ENCODE measurements at regions not wholly inside any gene's neighbourhood (a gene's known extent, or its start where the extent isn't known, plus 50 kb on each side); places are given as distances from the start of the nearest gene placed in this dataset.

- no peak for TF ChIP-seq ZFP30 (CRISPR knock-in tag; IDR thresholded peaks at IDR 0.05)
- TF ChIP-seq PPARA (CRISPR knock-in tag; IDR thresholded peaks at IDR 0.05; ENCODE audit: borderline replicate concordance) = no peak
- TF ChIP-seq TCF4 (CRISPR knock-in tag; IDR thresholded peaks at IDR 0.05; ENCODE audit: borderline replicate concordance) = no peak
- no peak for TF ChIP-seq PATZ1 (CRISPR knock-in tag; IDR thresholded peaks at IDR 0.05; ENCODE audit: borderline replicate concordance)
- TF ChIP-seq CREB5 (CRISPR knock-in tag; IDR thresholded peaks at IDR 0.05; ENCODE audit: low read depth) = no peak
- no peak for TF ChIP-seq TOX (CRISPR knock-in tag; IDR thresholded peaks at IDR 0.05; ENCODE audit: borderline replicate concordance)
- no peak for TF ChIP-seq SNAI2 (CRISPR knock-in tag; IDR thresholded peaks at IDR 0.05)
- TF ChIP-seq ZNF565 (CRISPR knock-in tag; conservative IDR thresholded peaks at IDR 0.05; ENCODE audit: low read depth) = no peak
- TF ChIP-seq ZNF8 (CRISPR knock-in tag; IDR thresholded peaks at IDR 0.05) = no peak
- no peak for TF ChIP-seq ESRRG (CRISPR knock-in tag; IDR thresholded peaks at IDR 0.05)
- TF ChIP-seq RARB (CRISPR knock-in tag; IDR thresholded peaks at IDR 0.05) = no peak
- no peak for TF ChIP-seq POU6F1 (CRISPR knock-in tag; IDR thresholded peaks at IDR 0.05; ENCODE audit: borderline replicate concordance, low read depth)
These were observed 377.1 kb upstream of the BTBD3 start for GRCh38 chr20:11540558-11540957.
